ENCODE measurements at regions not wholly inside any gene's neighbourhood (a gene's known extent, or its start where the extent isn't known, plus 50 kb on each side); places are given as distances from the start of the nearest gene placed in this dataset.
"Not testable (repeated sequence)": the region's sequence is repeated elsewhere in the genome, so short reads cannot be mapped to it uniquely, and the experiment has no call there.

DNA sequence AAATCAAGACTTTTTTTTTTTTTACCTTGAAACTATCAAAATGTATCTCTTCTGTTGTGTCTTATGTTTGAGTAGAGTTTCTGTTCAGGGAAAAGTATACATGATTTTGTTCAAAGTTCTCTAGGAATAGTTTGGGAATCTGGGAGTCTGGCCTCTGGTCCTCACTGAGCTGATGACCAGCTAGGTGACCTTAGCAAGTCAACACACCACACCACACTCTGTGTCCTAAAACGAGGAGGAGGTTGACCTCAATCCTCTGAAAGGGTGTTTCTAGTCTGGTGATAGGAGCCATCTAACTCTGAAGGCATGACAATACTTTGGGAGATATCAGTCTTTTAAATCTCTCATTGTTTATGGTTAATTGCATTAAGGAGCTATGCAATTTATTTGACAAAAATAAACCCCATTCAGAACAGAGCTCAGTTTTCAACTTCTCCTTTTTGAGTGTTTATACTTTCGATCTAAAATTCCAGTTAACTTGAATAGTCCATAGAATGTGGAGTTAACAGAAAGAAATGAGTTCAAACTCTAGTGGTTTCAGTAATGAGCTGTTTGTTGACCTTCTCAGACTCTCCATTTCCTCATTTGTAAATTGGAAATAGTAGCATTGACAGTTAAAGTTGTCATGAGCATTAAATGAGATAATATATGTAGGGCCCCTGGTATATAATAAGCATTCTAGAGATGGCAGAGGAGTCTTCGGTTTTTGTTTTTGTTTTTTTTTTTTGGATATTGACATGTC lies 112.2 kb upstream of the LRRN1 start:
- no peak for DNase-seq

DNA sequence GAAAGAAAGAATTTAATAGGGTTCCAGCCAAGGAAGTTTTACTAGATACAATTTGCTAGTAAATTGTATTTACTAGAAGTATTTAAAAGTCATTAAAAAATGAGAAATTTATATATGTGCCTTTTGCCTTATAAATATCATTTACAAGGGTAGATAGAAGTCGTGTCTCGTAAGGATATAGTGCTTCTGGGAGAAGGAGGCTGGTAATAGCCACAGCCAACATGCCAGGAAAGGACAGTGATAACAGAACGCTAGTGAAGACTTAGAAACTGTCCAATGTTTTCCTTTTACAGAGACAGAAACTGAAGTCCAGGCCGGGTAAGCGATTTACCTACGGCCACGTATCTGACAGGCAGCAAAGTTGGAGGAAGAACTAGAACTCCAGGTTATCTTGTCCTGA lies 113.5 kb upstream of the LRRN1 start:
- DNase-seq = no peak

DNA sequence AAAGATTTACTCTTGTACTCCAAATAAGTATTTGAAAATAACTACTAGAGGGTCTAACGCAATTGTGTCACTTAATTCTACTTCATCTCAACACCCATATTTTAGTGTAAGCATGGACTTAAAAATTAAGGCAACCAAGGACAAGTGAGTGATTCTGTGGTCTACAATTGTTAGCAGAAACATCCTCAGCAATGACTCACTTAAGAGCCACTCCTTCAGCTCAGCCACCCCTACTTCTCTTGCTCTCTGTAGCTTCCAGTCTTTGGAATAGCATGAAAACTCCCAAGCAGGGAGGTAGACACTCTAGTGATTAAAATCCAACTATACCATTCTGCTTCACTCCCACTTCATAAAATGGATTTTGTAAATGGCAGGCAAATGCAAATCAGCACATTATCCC lies 116.0 kb upstream of the LRRN1 start:
- no peak for DNase-seq

DNA sequence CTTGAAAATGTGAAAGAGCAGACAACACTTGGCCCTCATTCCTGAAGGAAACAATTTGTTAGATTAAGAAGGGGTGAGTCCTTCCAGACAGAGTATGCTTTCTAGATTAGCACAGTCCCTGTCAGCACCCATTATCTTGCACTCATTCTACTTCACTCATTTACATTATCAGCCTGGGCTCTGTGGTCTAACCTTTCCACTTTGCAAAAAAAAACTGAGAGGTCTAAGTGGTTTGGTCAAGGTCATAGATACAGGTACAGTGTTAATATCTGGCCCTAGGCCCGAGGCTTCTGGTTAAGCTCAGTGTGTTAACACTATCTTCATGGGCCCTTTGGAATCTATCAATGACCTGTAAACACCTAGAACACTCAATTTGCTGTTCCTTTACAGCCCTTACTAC lies 123.4 kb upstream of the LRRN1 start:
- no peak for DNase-seq

DNA sequence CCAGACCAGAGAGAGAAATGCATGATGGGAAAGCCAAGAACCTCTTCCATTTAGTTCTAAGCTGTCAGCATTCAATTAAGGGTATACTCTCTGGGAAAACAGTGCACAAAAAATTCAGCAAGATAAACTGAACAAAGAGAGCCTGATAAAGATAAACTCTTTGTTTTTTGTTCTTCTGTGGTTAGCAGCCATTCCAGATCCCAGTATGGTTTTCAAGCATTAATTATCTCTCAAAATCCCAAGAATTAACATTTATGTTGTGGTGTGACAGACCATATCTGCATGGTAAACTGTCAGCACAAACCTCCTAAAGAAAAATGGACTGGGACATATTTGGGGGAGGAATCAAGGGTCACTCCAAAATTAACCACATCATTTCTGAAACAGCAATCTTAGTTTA lies 124.0 kb upstream of the LRRN1 start:
- no peak for DNase-seq

DNA sequence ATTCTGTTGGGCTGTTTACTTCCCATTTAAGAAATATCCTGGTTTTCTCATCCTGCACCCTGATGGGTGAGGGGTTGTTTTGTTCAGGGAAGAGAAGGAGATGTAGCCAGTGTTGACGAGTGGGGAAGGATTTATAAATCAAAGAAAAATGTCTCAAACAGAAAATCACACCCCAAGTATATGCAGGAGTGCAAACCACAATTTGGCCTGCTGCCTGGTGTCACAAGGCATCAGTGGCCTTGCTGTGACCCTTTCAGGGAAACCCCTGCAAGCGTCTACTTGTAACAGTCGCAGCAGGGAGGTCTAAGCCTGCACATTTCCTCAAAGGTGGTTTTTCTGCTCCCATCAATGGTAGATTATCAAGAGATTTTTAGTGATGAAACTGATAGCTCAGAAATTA lies 132.6 kb upstream of the LRRN1 start:
- DNase-seq = no peak

DNA sequence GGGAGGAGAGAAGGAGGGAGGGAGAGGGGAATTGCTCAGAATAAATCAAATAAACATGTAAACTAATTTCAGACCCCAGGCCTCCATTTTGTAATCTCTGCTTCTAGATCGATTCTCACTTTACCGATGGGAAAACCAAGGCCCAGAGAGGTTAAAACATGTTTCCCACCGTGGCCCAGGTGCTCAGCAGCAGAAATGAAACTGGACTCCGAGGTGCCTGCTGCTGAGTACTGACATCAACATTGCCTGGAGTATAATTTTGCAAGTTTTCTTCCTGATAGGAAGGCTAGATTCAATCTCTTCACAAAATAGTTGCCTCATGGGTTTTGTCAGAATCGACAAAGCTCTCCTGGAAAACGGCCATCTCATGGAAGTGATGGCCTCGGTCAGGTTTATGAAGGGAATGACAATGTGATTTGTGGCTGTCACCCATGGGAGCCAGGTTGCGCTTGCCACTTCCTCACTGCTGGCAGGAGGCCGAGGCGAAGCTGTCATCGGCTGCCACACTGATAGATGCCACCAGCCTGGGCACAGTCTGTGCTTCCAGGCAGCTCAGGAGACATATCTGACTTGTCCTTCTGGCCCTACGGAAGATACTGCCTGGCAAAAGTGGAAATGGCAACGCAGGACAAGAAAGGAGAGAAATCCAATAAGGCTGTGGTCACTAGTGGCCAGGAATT lies 133.1 kb upstream of the LRRN1 start:
- no peak for DNase-seq

DNA sequence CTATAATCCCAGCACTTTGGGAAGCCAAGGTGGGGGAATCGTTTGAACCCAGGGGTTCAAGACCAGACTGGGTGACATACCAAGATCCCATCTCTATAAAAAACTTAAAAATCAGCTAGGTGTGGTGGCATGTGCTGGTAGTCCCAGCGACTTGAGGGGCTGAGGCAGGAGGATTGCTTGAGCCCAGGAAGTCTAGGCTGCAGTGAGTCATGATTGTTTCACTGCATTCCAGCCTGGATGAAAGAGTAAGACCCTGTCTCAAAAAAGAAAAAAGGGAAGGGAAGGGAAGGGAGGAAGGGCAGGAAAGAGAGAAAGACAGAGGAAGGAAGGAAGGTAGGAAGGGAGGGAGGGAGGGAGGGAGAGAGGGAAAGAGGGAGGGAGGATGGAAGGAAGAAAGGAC lies 133.7 kb upstream of the LRRN1 start:
- no peak for DNase-seq

DNA sequence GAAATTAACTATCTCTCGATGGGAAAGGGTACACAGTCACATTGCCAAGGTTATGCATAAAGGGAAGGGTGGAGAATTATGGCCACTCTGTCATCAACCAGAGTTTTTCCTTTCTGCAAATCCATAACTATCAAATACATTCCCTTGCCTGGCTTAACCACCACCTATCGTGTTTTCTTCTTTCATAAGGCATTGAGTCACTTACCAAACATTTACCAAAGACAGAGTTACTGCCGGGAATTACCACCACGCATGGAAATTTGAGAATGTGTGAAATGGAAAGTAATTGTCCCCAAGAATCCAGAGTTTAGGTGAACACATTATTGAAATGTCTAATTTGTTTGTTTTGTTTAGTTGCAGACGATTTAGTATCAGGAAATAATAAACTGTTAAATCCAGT lies 134.3 kb upstream of the LRRN1 start:
- DNase-seq = no peak

DNA sequence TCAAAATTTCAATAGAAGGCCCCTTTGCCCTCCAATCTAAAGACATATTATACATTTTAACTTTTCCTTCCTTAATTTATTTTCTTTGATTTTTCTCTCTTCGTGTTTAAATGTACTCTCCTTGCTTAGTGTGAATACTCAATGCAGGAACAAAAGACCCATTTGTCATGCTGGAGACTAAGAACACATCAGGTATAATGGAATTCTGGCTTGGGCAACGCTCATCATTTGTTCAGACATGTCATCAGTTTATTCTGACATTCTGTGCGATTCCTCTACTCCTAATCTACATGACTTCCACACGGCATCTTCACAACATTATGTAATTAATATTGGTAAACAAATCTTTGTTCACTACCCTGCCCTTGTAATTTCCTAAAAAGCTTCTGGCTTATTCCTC lies 136.6 kb upstream of the LRRN1 start:
- DNase-seq = no peak

DNA sequence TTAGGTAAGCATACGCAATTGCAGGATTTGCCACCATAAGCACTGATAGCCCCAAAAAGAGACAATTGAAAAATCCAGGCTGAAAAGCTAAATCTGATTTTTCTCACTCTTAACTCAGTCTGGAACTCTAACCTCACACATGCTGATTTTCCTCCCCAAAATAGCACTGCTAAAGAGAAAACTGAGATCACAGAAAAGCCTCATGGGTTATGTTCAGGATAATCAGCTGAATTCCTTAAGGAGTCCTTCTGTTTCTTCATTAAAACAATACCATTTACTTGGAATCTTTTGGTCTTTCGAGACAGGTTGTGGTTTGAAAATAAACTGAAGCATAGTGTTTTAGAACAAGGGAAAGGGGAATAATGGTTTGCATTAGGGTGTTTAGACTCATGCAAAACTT lies 144.3 kb upstream of the LRRN1 start:
- no peak for DNase-seq

DNA sequence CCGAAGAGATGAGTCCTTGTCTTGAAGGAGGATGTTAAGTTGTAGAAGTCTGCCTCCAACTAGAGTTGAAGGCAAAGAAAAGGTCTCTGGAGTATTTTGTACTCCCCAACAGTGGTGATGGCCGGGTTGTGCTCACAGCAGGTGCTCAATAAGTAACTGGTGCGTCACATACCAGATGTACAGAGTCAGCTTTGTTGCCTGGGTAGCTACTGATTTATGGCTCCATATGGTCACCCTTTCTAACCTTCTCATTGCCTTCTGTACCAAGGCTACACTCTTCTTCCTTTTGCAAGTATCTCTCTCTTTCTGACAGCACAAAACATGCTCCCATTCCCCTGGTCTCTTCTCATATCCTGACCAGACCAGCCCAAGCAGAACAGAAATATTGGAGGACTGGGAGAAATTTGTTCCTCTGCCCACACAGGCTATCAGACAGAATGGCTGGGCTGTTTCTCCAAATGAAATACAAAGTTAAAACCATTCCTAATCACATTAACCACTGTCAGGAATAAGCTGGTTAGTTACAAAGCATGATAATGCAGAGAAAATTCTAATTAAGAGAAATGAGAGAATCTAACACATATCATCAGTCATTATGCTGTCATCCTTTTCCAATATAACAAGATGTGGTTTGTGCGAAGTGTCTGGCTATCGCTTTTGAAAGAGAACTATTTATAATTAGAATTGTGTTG lies 150.1 kb upstream of the LRRN1 start:
- no peak for DNase-seq

DNA sequence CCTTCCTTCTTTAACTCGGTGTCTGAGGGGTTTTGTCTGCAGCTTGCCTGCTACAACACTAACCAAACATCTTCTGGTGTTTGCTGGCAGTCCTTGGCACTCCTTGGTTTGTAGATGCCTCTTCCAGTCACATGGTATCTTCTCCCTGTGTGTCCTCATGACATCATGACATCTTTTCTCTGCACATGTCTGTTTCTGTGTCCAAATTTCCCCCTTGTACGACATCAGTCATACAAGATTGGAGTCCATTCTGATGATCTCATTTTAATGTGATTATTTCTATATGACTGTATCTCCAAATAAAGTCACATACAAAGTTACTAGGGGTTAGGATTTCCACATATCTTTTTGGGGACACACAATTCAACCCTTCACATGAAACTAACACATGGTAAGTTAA lies 152.3 kb upstream of the LRRN1 start:
- no peak for DNase-seq

DNA sequence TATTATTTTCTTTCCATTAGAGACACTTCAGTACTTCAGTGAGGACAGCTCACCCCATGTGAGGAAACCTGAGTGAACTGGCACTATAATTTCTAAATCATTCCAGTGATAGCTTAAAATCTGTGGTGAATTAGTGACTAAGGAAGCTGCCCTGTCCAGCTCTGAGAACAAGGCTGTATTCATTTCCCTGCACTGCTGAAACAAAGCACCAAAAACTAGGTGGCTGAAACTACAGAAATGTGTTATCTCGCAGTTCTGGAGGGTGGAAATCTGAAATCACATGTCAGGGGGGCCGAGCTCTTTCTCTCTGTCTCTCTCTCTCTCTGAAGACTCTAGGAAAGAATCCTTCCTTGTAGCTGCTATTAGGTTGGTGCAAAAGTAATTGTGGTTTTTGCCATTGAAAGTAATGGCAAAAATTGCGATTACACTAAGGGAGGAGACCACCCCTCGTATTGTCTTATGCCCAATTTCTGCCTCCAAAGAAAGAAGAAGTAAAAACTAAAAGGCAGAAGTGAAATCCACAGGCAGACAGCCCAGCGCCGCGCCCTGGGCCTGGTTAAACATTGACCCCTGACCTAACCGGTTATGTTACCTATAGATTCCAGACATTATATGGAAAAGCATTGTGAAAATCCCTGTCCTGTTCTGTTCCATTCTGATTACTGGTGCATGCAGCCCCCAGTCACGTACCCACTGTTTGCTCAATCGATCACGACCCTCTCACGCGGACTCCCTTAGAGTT lies 153.0 kb upstream of the LRRN1 start:
- DNase-seq = not testable (repeated sequence)

DNA sequence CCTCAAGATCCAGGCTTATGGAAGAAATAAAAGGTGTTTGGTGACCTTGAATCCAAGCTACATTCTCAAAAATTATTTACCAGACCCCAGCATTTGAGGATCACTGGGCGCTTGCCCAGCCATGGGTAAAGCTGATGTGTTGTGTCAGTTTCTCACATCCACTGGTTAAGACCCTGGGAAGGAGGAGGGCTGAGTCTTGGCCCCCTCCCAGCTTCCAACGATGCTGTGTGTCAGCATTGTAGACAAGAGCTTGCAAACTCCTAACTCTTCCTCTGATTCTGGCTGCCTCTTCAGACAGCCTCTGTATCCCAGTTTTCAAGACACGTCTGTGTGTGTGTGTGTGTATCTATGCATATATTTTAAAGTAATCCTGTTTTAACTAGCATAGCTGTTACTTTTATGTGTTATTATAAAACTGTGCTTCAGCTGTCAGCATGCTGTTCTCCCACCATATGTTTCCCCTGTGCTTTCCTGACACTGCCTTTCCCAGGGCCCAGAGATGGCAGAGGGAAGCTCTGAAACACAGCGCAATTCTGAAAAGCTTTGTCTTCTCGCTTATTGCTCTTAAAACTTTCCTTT lies 157.3 kb upstream of the LRRN1 start:
- DNase-seq = no peak

DNA sequence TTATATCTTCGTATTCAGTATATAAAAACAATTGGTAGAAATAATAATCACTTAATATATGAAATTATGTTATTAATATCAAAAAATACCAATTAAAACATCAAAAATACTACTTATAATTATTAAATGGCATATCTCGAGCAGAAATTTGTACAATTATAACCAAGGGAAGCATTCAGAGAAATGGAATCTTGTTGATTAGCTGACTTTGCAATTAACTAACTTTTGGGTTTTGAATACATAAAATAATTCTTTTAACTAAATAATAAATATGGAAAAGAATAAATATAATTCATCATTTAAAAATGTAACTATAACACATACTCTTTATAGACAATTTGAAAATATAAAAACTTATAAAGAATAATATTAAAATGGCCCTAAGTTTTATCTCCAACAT lies 160.2 kb upstream of the LRRN1 start:
- no peak for DNase-seq

DNA sequence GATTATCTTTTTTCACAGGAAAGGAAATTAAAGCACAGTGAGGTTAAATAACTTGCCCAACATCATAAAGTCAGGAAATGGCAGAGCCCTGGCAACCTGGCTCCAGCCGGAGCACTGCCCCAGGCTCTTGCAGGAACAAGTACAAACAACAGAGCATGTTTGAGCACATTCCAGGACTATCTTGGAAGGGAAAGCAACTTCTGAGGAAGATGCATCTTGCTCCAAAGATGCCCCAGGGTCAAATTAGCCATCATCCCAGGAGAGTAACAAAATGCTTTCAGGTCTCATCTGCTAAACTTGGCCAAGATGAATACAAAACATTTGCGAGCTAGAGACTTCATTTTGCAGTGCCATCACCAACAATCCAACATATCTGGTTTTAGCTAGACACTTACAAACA lies 162.4 kb upstream of the LRRN1 start:
- no peak for DNase-seq

DNA sequence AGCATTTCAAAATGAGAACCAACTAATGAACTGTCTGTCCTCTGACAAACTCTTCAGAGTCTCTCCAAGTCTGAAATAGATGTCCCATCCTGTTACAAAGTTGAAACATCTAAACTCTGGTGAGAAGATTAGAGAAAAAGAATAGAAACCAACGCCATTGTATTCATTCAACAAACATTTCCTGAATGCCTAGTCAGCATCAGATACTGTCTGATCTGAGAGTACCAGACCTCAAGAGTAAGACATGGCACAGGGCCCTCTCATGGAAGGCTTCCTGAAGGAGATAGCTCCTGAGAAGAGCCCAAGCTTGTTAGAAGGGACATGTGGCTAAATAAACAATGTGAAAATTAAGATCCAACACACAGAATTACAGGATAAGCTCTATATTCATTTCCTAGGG lies 164.1 kb upstream of the LRRN1 start:
- no peak for DNase-seq

DNA sequence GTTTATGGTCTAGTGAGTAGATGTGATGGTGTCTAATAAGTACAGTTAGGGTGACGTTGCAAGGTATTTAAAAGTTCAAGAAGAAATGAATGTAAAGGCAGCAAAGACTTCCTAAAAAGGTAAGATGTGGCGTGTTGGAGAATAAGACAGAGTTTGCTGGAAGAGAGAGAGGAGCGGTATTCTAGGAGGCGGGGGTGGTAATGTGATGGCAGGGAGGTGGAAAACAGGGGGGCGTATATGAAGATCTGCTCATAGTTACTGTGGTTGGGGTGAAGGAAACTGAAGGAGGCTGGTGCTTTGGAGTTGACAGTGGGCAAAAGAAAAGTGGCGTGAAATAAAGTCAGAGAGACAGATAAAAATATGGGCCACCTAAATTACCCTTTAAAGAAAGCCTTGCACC lies 164.9 kb upstream of the LRRN1 start:
- DNase-seq = no peak

DNA sequence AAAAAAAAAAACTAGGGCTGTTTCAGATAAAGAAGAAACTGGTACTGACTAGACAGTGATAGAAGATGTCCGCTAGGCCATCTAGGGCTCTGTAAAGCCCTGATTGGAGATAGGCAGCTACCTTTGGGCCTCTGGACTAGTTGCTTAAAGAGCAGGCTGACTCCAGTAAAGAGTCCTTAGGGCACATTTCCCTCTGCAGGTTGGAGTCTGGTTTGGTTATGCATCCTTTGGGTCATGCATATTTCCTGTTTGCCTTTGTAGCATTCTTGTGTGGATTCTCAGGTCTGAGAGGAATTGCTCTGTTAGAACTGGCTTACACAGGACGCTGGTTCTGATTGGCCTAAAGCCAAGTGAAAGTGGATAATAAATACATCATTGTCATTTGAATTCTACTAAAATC lies 165.5 kb upstream of the LRRN1 start:
- no peak for DNase-seq

DNA sequence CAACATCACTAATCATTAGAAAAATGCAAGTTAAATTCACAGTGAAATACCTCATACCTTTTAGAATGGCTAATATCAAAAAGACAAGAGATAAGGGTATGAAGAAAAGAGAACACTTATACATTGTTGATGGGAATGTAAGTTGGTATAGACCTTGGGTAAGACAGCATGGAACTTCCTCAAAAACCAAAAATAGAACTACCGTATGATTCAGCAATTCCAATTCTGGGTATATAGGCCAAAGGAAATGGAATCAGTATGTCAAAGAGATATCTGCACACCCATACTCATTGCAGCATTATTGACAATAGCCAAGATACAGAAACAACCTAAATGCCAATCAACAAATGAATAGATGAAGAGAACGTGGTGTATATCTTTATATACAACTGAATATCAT lies 166.8 kb upstream of the LRRN1 start:
- DNase-seq = no peak

DNA sequence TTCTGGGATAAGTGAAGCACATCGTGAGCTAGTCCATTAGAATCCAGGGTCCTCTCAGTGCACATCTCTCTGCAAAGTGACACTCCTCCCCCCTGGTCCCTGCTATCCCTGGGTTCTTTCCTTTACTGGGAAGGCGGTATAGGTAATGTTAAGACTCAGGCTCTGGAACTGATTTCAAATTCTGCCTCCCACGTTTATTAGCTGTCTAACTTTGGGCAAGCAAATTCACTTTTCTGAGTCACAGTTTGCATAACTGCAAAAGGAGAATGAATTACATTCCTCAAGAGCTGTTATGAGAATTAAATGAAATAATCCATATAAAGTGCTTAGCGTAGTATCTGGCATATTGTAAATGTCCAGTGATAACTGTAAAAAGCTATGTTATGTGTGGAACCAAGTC lies 168.1 kb upstream of the LRRN1 start:
- no peak for DNase-seq

Data from muscle of arm (tissue), 1 donor.